ENCODE measurements at regions not wholly inside any gene's neighbourhood (a gene's known extent, or its start where the extent isn't known, plus 50 kb on each side); places are given as distances from the start of the nearest gene placed in this dataset.
"Not testable (repeated sequence)": the region's sequence is repeated elsewhere in the genome, so short reads cannot be mapped to it uniquely, and the experiment has no call there.

- TF ChIP-seq, protein P1, sequence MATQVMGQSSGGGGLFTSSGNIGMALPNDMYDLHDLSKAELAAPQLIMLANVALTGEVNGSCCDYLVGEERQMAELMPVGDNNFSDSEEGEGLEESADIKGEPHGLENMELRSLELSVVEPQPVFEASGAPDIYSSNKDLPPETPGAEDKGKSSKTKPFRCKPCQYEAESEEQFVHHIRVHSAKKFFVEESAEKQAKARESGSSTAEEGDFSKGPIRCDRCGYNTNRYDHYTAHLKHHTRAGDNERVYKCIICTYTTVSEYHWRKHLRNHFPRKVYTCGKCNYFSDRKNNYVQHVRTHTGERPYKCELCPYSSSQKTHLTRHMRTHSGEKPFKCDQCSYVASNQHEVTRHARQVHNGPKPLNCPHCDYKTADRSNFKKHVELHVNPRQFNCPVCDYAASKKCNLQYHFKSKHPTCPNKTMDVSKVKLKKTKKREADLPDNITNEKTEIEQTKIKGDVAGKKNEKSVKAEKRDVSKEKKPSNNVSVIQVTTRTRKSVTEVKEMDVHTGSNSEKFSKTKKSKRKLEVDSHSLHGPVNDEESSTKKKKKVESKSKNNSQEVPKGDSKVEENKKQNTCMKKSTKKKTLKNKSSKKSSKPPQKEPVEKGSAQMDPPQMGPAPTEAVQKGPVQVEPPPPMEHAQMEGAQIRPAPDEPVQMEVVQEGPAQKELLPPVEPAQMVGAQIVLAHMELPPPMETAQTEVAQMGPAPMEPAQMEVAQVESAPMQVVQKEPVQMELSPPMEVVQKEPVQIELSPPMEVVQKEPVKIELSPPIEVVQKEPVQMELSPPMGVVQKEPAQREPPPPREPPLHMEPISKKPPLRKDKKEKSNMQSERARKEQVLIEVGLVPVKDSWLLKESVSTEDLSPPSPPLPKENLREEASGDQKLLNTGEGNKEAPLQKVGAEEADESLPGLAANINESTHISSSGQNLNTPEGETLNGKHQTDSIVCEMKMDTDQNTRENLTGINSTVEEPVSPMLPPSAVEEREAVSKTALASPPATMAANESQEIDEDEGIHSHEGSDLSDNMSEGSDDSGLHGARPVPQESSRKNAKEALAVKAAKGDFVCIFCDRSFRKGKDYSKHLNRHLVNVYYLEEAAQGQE (IDR thresholded peaks at IDR 0.05; ENCODE audit: borderline replicate concordance), result no peak
- TF ChIP-seq RAD21 (conservative IDR thresholded peaks at IDR 0.05) (peak; percentile 27), MXI1 (conservative IDR thresholded peaks at IDR 0.05; ENCODE audit: poor library complexity, severe bottlenecking) (no peak), EZH2 (IDR thresholded peaks at IDR 0.05; ENCODE audit: borderline replicate concordance, insufficient read depth, low read length, poor library complexity, severe bottlenecking) (no peak), TAF1 (IDR thresholded peaks at IDR 0.05; ENCODE audit: low read depth) (no peak)
- no peaks in the 10 kb centered on the region for H3F3A ChIP-seq (ENCODE audit: insufficient read depth, low read length, poor library complexity, severe bottlenecking)
- no peaks in the 10 kb centered on the region for H3K79me2 ChIP-seq (replicated peaks; ENCODE audit: insufficient read depth, low read length)
- H3K9ac ChIP-seq (ENCODE audit: low read length), result no peak overlapping the region
- no peak overlapping the region for H2AFZ ChIP-seq (ENCODE audit: low read depth, low read length)
- H3K27ac ChIP-seq (ENCODE audit: low read length), result no peak overlapping the region
- H3K27me3 ChIP-seq (ENCODE audit: insufficient read depth, low read depth, low read length), result no peaks in the 10 kb centered on the region
- no peak overlapping the region for H3K4me2 ChIP-seq (ENCODE audit: low read length)
- no peaks in the 10 kb centered on the region for H4K20me1 ChIP-seq (ENCODE audit: insufficient read depth)
- H3K9me2 ChIP-seq (ENCODE audit: insufficient read depth, low read length), result no peaks in the 10 kb centered on the region
- no peaks in the 10 kb centered on the region for H3K36me3 ChIP-seq (ENCODE audit: insufficient read depth, low read length)
- H3K9me3 ChIP-seq (ENCODE audit: low read length), result no peaks in the 10 kb centered on the region
- H3K4me3 ChIP-seq (ENCODE audit: low read length), result no peak overlapping the region
Measured at GRCh38 chr1:73839922-73840321, 358.1 kb downstream of the LRRIQ3 start.

- H3K79me2 ChIP-seq (replicated peaks; ENCODE audit: insufficient read depth, low read length), result no peaks in the 10 kb centered on the region
- no peaks in the 10 kb centered on the region for H3F3A ChIP-seq (ENCODE audit: insufficient read depth, low read length, poor library complexity, severe bottlenecking)
- H3K9ac ChIP-seq (ENCODE audit: low read length), result no peak overlapping the region
- no peak overlapping the region for H3K4me3 ChIP-seq (ENCODE audit: low read length)
- no peak overlapping the region for H2AFZ ChIP-seq (ENCODE audit: low read depth, low read length)
- no peaks in the 10 kb centered on the region for H3K36me3 ChIP-seq (ENCODE audit: insufficient read depth, low read length)
- H3K9me2 ChIP-seq (ENCODE audit: insufficient read depth, low read length), result no peaks in the 10 kb centered on the region
- no peak for TF ChIP-seq MXI1 (conservative IDR thresholded peaks at IDR 0.05; ENCODE audit: poor library complexity, severe bottlenecking)
- no peak for TF ChIP-seq TAF1 (IDR thresholded peaks at IDR 0.05; ENCODE audit: low read depth)
- no peaks in the 10 kb centered on the region for H4K20me1 ChIP-seq (ENCODE audit: insufficient read depth)
- no peaks in the 10 kb centered on the region for H3K9me3 ChIP-seq (ENCODE audit: low read length)
- no peaks in the 10 kb centered on the region for H3K27me3 ChIP-seq (ENCODE audit: insufficient read depth, low read depth, low read length)
- no peak overlapping the region for H3K27ac ChIP-seq (ENCODE audit: low read length)
- no peak overlapping the region for H3K4me2 ChIP-seq (ENCODE audit: low read length)
Measured at GRCh38 chr1:73832276-73833181, 365.4 kb downstream of the LRRIQ3 start.

DNA sequence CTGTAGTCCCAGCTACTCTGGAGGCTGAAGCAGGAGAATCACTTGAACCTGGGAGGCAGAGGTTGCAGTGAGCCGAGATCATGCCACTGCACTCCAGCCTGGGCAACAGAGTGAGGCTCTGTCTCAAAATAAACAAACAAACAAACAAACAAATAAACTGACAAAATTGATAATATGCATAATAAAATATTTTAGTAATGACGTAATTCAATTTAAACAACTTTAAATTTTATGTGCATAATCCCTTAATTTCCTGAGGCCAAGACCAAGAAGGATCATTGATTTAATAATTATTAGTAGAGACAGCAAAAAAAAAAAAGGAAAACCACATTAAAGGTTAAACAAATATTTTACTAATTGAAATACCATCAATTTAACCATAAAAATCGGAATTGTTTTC is 370.7 kb downstream of the LRRIQ3 start:
- H3K9ac ChIP-seq (ENCODE audit: low read length); H3K9me3 ChIP-seq (ENCODE audit: low read length); H3K36me3 ChIP-seq (ENCODE audit: insufficient read depth, low read length); H3K9me2 ChIP-seq (ENCODE audit: insufficient read depth, low read length); H3K79me2 ChIP-seq (replicated peaks; ENCODE audit: insufficient read depth, low read length); H3K27ac ChIP-seq (ENCODE audit: low read length); H3F3A ChIP-seq (ENCODE audit: insufficient read depth, low read length, poor library complexity, severe bottlenecking); H2AFZ ChIP-seq (ENCODE audit: low read depth, low read length); H3K4me2 ChIP-seq (ENCODE audit: low read length); H4K20me1 ChIP-seq (ENCODE audit: insufficient read depth); H3K4me3 ChIP-seq (ENCODE audit: low read length); H3K27me3 ChIP-seq (ENCODE audit: insufficient read depth, low read depth, low read length): not testable (repeated sequence)
